ENCODE measurements at regions not wholly inside any gene's neighbourhood (a gene's known extent, or its start where the extent isn't known, plus 50 kb on each side); places are given as distances from the start of the nearest gene placed in this dataset.
"Not testable (repeated sequence)": the region's sequence is repeated elsewhere in the genome, so short reads cannot be mapped to it uniquely, and the experiment has no call there.

DNA sequence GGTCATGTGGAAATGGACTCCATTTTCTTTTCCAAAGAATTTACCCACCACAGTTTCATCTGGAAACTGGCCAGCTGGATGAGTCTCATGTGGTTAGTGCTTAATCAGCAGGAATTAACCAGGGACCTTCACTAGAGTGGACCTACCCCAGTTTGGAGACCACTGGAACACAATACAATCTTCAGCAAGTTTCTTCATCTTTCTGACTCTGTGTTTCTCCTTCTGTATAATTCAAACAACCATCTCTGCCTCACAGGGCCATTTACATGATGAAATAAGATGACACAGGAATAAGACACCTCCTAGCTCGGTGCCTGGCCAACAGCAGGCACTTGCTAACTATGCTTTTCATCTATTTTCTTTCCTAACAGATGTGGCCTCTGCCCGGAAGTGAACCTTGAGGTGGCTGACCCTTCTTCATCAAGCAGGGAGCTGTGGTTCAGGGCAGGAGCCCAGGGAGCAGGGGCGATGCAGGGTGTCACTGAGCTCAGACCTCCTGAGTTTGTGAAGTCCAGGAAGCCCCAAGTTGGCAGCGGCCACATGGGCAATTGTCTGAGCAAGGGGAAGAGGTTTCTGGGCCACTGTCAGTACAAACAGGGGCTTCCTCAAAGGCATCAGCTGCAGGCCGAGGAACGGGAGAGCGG lies 98.8 kb downstream of the SOD2 start:
- no peak for FAIRE-seq

DNA sequence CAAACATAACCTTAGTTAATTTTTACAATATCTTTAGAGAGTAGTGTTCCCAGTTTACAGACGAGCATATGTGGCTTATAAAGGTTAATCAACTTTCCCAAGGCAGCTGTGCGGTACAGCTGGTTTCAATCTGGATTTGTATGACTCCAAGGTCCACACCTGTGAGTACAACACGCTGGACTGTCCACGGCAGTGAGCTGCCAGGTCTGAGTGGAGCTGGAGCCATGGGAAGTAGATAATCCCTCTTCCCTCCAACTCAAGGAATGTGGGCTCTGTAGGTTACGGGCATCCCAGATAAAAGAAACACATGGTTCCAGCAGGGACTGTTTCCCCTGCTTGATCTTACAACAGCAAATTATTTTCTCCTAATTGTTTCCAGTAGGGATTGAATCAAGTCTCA lies 102.2 kb downstream of the SOD2 start:
- no peak for FAIRE-seq

DNA sequence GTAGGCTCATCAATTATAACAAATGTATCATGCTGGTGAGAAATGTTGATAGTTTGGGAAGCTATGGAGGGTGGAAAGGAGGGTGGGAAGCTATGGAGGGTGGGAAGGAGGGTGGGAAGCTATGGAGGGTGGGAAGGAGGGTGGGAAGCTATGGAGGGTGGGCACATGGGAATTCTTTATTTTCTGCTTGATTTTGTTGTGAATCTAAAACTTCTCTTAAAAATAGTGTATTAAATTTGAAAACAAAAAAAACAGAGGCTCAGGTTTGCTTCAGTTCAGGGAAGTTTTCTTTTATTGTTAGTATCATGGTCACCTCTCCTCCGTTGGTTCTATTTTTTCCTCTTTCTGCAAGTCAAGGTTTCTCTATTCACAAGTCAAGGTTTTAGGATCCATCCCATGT lies 106.4 kb downstream of the SOD2 start:
- no peak for FAIRE-seq

DNA sequence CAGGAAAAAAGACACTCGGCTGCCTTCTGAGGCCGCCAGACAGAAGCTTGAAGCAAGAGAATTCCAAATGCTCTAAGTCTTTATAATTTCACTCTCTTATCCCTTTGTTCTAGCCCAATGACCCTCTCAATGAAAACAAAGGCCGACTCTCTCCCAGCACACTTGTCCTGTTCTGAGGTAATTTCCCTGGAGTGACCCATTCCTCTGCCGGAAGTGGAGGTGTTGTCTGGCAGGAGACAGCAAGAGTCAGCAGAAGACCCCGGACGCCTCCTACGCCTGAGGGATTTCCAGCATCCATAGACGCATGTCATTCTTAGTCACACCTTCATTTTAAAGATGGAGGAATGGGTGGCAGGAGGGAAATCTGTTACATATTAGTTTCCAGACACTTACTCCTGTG lies 110.3 kb downstream of the SOD2 start:
- FAIRE-seq = no peak

DNA sequence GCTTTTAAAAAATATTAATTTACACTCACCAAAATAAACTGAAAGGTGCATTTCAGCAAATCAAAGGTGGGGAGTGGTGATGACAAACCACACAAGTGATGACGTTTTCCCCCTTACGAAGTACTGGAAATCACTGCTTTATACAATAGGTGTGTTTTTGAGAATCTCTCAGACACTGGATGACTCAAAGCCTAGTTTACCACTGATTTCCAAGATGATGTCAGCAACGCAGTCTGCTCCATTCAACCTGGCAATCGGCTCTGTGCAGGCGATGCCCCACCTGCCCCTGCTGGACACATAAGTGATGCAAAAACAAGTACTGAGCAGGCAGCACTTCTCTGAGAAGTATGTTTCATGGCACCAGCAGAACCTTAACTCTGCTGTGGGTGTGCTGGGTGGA lies 114.4 kb downstream of the SOD2 start:
- FAIRE-seq = no peak

DNA sequence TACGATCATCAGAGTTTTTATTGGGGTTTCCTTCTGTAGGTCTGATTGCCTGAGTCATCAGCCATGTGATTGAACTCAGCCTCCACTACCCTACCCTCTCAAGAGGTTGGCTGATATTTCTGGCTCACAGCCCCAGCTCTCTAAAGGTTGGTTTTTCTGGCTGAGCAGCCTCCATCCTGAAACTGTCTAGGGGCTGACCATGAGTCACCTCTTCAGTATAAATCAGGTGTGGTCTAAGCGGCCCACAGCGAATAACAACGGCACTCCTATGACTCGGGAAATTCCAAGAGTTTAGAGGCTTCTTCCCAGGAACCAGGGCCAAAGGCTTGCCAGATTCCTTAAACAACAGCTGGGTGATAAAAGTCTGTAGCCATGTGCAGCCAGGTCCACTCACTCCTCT lies 115.5 kb downstream of the SOD2 start:
- no peak for FAIRE-seq

DNA sequence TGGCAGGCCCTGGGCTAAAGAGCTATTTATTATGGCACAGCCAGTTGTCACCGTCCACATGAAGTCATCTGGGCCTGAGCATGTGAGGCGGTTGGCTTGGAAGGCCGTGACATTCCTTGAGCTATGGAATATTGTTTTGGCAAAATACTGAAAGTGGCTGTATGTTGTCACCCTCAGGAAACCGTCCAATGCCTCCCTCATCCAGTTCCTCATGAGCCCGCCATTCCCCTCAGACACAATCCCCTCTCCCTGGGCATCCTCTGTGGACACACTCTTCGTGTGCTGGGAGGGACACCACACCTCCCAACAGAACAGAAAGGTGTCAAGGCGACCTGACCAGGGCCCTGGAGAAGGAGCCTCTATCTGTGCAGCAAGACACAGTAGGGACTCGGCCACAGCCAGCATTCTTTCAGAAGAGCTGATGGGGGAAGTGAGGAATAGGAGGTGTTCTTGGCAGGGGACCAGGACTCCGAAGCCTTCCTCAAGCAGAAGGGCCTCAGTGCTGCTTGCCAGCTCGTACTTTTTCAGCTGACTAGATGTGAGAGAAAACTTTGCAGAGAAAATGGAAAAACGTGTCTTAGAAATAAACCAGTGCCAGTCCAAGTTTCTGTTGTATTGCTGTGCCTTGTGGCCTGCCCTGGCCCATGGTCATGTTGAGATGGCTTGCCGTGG lies 120.5 kb downstream of the SOD2 start:
- no peak for FAIRE-seq

DNA sequence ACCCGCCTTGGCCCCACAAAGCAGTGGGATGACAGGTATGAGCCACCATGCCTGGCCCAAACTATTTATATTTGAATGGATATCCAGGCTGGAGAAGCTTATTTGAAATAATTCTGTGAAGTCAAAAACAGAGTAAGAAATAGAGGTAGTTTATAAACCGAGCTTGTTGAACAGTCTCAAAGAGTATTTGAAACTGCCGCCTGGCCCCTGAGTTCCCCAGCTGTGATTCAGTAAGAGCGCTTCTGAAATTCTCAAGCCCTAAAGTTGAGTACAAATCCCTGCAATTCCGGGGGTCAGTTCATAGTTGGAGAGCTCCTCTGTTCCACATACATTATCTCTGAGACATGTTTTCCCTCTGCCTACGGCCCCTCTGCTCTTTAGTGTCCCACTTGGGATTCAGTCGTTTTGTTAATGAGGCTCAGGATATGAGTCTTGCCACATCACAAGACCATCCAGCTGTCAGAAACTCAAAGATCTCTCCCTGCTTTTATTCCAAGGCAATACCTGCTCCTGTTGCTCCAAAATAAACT lies 127.8 kb downstream of the SOD2 start:
- no peak for FAIRE-seq

DNA sequence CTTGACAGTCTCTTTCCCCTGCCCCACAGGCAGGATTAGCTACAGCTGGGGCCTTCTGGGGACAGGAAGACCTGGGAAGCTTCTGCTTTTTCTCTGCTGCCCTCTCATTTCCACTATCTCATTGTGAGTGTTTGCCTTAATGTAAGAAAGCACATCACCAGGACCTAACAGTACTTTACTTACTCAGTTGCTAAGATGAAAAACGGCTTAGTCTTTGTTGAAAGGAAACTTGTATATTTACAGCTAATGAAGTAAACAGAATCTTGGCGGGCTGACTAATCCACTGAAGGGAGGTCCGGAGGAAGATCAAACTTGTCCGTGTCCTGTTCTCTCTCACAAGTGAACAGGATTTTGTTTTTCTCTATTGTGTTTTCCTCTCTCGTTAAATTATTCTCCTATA lies 128.6 kb downstream of the SOD2 start:
- FAIRE-seq = peak; percentile 94

DNA sequence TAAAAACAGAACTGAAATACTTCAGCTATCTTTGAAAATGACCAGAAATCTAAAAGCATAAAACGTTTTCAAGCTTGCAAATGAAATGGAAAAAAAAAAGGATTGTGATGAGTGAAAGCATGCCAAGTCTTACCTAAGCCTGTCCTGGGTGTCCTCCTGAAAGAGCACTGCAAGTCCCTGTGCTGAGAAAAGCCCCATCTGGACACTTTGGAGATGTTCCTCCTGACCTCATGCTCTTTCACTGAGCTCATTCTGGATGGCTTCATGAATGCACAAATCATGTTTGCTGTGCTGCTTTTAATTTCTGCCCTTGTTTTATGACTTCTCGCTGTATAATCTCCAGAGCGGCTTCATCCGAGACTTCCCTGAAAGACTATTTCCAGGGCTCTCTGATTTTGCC lies 136.0 kb downstream of the SOD2 start:
- no peak for FAIRE-seq

DNA sequence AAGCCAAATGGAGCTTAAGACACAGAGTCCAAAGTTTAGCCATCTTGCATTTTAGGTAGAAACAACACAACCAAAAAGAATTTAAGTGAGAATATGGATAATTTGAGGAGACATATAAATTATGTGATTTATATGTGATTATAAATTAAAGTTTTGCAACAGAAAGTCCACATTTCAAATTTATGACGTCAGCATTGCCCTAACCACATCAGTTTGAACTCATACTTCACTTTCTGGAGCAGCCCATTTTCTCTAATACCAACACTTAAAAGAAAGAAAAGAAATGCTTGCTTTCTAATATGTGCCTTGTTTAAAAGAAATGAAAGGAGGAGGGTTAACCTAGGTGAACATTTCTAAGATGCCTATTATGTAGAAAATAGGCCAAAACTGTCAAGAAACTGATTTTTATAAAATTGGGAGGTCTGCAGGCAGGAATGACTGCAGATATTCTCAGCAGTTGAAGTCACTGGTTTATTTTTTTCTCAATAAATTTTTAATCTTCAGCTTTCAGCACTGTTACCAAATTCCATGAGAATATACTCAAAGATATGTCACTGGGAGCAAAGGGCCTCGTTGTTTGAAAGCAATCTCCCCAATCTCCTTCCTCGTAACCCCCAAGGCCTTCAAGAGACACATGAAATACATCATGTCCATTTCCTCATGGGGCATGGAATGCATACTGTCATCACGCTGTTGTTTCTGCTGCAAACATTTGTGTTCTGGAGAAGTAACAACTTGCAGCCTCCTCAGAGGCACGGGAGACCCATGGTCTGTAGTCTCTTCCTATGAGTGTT lies 137.8 kb downstream of the SOD2 start:
- no peak for FAIRE-seq

DNA sequence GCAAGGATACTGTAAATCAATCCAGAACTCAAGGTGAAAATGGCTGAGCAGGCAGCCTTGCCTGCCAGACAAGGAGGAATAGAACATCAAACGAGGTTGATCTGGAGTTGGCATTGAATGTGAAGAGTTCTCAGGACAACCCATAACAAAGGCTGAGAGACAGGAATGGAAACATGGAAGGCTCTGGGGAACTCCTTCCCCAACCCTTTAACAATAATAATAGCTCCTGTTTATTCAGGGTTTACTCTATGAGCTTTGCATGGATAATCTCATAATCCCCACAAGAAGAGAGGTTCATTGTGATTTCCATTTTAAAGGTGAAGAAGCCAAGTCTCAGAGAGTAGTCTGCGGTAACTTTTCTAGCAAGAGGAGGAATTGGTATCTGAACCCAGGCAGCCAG lies 151.7 kb downstream of the SOD2 start:
- FAIRE-seq = no peak

DNA sequence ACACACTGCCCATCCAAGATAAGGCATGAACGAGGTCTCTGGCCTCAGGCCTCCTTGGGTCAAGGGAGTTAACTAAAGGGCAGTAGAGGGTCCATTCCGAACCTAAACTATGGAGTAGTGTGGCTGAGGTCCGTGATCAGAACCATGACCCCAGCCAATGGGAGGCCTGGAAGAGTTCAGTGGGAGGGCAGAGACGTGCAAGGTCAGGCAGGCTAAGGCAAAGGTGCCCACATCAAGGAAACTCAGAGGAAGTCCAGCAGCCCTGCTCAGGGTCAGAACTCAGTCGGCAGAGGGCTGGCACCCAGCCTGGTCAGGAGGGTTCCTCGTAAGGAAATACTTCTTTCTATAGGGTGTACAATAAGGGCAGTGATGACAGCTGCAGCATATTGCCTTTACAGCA lies 152.2 kb downstream of the SOD2 start:
- no peak for FAIRE-seq

DNA sequence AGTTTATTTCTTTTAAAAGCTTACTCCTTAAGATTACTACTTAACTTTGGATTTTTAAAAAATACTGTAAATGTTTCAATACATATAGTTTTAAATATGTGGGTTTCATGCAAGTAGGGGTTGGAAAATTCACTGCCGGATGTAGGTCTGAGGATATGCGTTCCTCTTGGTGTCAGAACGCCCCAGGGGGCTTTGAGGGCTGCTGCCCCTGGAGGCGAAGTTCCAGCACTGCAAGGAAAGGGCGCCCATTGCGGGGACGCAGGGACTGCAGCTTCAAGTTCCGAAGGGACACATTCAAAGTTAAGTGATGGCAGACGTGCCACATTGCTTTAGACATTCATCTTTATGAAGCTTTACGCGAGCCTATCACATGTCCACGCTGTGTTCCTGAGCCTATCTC lies 152.9 kb downstream of the SOD2 start:
- no peak for FAIRE-seq

DNA sequence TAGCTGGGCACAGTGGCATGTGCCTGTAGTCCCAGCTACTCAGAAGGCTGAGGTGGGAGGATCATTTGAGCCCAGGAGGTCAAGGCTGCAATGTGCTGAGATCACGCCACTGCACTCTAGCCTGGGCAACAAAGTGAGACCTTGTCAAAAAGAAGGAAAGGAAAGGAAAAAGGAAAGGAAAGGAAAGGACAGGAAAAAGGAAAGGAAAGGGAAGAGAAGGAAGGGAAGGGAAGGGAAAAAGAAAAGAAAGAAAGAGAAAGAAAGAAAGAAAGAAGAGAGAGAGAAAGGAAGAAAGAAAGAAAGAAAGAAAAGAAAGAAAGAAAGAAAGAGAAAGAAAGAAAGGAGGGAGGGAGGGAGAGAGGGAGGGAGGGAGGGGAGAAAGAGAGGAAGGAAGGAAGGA lies 155.0 kb downstream of the SOD2 start:
- FAIRE-seq = not testable (repeated sequence)

DNA sequence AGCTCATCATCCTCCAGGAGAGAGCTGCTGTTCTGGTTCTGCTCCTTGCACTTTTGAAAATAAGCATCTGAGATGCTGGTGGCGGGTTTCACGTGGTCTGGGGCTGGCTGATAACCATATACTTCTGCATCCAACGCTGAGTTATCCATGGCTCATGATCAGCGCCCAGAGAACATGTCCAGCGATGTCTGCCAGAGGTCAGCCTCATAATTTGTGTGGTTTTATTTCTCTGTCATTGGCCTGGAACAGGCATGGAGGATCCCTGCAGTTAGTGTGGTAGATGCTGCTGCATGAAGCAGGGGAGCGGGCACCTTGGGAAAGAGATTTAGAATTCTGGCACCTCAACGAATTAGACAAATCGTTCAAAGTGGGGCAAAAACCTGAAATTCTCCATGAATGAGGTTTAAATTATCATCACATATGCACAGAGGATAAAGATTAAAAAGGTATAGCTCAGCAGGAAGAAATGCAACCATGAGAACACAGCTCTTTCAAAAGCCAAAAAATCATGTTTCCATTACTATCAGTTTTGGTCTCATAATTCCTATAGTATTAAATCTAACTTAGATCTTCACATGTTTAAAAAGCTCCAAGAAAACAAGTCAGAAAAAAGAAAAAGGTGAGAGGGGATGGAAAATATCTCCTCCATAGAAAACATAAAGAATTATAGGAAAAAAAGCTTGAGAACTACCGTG lies 157.2 kb downstream of the SOD2 start:
- no peak for FAIRE-seq

DNA sequence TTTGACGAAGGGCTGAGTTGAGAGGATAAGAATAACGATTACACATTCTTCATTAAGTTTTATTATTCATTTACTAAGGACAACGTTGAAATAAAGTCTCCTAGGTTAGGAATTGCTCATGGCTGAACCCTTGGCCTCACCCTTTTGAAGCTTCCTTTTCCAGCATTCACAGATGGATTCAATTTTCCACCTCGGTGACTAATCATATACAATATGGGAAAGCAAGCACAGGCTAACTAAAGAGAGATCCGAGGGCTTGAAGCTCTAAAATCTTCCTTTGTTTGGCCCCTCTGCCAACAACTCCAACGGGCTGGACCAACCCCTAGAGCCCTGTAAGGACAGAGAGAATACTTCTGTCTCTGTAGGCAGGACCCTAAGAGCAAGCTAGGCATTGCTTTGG lies 159.5 kb downstream of the SOD2 start:
- no peak for FAIRE-seq

DNA sequence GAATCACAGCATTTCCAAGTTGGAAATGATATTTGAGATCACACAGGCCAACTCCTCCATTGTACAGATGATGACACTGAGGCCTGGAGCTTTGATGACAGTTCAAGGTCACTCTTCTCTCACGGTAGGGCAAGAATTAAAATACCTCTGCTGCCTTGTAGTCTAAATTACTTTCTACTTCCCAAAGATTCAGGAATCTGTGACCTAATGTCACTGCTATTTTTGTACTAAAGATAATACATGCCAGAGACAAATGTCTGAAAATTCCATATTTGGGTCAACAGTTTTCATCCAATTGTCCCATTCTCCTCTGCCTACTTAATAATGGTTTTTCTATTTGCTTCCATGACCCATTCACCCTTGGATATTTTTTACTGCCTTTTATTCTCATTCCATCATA lies 160.0 kb downstream of the SOD2 start:
- no peak for FAIRE-seq

DNA sequence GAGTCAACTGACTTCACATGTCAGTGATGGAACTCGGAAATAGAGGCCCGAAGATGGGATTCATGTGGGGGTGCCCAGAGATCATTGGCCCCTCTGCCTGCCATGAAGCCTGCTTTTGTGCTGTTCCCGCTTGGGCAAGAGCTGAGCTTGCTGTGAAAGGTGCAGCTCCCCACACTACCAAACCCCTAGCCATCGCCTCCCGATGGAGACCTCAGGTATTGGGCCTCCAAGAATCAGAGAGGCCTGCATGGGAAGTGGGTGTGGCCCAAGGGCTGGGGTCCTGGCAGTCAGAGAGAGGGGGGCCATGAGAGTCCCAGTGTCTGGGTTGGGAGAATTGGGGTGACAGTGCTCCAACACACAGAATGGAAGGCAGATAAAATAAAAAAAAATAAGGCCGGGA lies 160.9 kb downstream of the SOD2 start:
- no peak for FAIRE-seq

DNA sequence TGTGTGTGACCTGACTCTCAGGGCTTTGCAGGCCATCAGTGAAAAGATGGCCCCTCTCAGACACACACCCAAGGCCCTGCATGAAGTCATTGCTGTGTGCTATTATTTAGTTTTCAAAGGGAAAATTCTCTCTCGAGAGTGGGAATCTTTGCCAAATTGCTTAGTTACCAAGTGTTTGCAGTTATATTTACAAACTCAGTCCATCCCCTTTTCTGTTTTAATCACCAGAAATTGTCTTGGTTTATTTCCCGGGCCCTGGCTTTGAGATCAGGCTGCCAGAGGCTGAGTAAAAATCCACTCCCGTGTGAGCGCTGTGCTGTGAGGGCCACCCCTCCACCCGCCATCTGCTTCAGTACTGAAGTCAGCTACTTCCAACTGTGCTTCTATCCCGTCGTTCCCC lies 163.1 kb downstream of the SOD2 start:
- peak; percentile 80 for FAIRE-seq

DNA sequence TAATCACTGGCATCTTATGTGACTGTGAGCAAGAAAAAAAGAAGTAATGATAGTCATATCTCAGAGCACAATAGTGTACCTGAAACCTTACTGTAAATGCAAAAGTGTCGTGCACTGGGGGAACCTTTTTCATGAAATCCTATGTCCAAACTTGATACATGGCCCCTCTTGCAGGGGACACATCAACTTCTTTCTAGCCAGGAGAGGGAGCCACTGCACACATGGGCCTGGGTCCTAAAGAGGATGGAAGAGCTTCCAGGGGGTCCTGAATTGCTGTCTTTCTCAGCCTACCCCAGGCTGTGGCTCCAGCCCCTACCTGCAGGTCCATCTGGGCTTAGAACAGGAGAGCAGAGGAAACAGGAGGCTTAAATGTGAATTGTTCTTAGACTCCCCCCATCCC lies 165.7 kb downstream of the SOD2 start:
- FAIRE-seq = no peak

DNA sequence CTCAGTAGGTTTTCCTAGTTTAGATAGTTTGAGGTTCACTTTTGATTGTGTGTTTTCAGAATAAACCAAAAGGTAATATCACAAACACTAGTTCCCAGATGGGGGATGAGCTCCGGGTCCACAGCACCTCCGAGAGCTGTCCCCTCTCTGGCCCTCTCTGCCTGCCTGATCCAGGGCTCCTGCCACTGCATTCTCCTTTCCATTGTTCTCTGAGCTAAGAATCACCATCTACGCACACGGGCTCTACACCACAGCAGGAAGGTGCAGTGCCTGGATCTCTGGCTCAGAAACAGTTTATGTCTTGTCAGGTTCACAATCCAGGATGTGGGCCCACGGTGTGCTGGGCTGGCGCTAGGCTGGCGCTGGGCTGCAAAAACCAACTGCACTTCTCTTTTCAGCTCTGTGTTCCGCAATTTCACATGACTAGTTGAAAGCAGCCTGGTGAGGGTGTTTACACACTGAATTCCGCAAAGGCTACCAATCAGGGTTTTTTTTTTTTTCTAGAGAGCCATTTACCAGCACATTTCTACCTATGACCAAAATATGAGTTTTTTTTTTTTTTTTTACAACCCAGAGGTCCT lies 167.5 kb downstream of the SOD2 start:
- no peak for FAIRE-seq
